ENCODE measurements at regions not wholly inside any gene's neighbourhood (a gene's known extent, or its start where the extent isn't known, plus 50 kb on each side); places are given as distances from the start of the nearest gene placed in this dataset.

DNA sequence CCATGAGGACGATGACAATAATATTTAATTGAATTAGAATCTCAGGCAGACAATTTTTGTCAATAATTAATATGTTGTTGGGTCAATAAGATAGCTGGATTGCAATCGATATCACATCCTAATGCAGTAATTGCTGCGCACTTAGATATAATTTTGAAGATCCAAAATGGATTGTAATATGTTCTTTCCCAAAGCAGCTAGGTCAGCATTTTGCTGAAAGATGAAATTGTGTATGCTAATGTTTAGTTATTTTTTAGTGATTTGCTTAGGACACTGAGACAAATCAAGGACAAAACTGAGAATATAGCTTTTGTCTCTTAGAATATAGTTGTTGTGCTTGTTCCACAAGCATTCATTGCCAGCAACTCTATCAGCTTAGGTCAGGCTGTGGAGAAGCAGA is 389.9 kb downstream of the MTRR start:
- H2AFZ ChIP-seq (ENCODE audit: low read depth, low read length) = no peak overlapping the region
- H3K4me3 ChIP-seq (replicated peaks in 1 of 3; ENCODE audit: insufficient read depth in 1 of 3, low read depth in 1 of 3, low read length in 3 of 3) = no peak overlapping the region
- POLR2A ChIA-PET = no interaction called here
- peaks cover 2% of the 10 kb centered on the region for H3K9me3 ChIP-seq (replicated peaks; ENCODE audit: control insufficient read depth, insufficient read depth, low read length)
- no peaks in the 10 kb centered on the region for H3K36me3 ChIP-seq (ENCODE audit: control insufficient read depth in 2 of 2, extremely low read depth in 1 of 2, insufficient read depth in 2 of 2, low read length in 2 of 2)
- H3K4me2 ChIP-seq (ENCODE audit: insufficient read depth, low read length) = no peak overlapping the region
- H3K4me1 ChIP-seq (ENCODE audit: control insufficient read depth, extremely low read depth, insufficient read depth, low read length) = no peaks in the 10 kb centered on the region
- H3K27me3 ChIP-seq (ENCODE audit: control insufficient read depth in 2 of 2, insufficient read depth in 2 of 2, low read length in 2 of 2) = no peaks in the 10 kb centered on the region
- H3K27ac ChIP-seq (ENCODE audit: insufficient read depth, low read depth, low read length) = no peak overlapping the region
- DNase-seq (ENCODE audit: low read depth, low spot score) (no peak), FAIRE-seq (no peak)
- CTCF ChIA-PET = no interaction called here
- no peaks in the 10 kb centered on the region for H3K9me1 ChIP-seq (replicated peaks; ENCODE audit: control insufficient read depth, extremely low read depth, insufficient read depth, low read length)
- no peak overlapping the region for H3K9ac ChIP-seq (replicated peaks; ENCODE audit: extremely low read depth, insufficient read depth, low read length)
- TF ChIP-seq POLR2AphosphoS5 (IDR thresholded peaks at IDR 0.05; ENCODE audit: insufficient read depth, low read depth, low read length) = no peak
- no peak for TF ChIP-seq MYC (IDR thresholded peaks at IDR 0.05; ENCODE audit: low read depth, low read length)
- no peak for TF ChIP-seq POLR2A (IDR thresholded peaks at IDR 0.05; ENCODE audit: low read depth, low read length)
- TF ChIP-seq JUN (IDR thresholded peaks at IDR 0.05; ENCODE audit: borderline replicate concordance, insufficient read depth, insufficient read length, low read depth) = no peak
- no peak for TF ChIP-seq FOS (IDR thresholded peaks at IDR 0.05; ENCODE audit: borderline replicate concordance, insufficient read depth, low read length)
- TF ChIP-seq EZH2 (IDR thresholded peaks at IDR 0.05; ENCODE audit: borderline replicate concordance, low read depth, low read length, severe bottlenecking) = no peak
- TF ChIP-seq MAX (IDR thresholded peaks at IDR 0.05; ENCODE audit: insufficient read depth, insufficient read length) = no peak
- TF ChIP-seq GATA2 (IDR thresholded peaks at IDR 0.05; ENCODE audit: insufficient read depth, insufficient read length, low read depth, low read length) = no peak
- TF ChIP-seq CTCF (IDR thresholded peaks at IDR 0.05; ENCODE audit: extremely low read depth in 1 of 2, insufficient read depth in 1 of 2, low read depth in 1 of 2, low read length in 2 of 2) = no peak
- intact Hi-C loops (cut with micrococcal nuclease) = no loop called here
- dilution Hi-C loops (cut with MboI; ENCODE audit: extremely low pct_ligation_motif_present, low sequenced_read_pairs) = no loop called here
- H3K79me2 ChIP-seq (ENCODE audit: control insufficient read depth, insufficient read depth, low read length) = no peaks in the 10 kb centered on the region
- BruUV-seq (replicated peaks) = no TSS peak
- H4K20me1 ChIP-seq (replicated peaks; ENCODE audit: control insufficient read depth, extremely low read depth, insufficient read depth, low read length) = no peaks in the 10 kb centered on the region

Measured in endothelial cell of umbilical vein (primary cell).